Stimulated activated CD8-positive, alpha-beta memory T cell treated with anti-CD3 and anti-CD28 coated beads, Interleukin-4, amount 100 ng/mL, for 1 hour (primary cell): ENCODE measurements at regions not wholly inside any gene's neighbourhood (a gene's known extent, or its start where the extent isn't known, plus 50 kb on each side); places are given as distances from the start of the nearest gene placed in this dataset.
"Not testable (repeated sequence)": the region's sequence is repeated elsewhere in the genome, so short reads cannot be mapped to it uniquely, and the experiment has no call there.

Source experiments
- DNase-seq, 2 donors: peaks; one replicate each; pipeline ENCODE4 v3.0.0-alpha.2; 2020; ENCODE audit warnings: low read depth in 2 of 2, low spot score in 1 of 2

DNA sequence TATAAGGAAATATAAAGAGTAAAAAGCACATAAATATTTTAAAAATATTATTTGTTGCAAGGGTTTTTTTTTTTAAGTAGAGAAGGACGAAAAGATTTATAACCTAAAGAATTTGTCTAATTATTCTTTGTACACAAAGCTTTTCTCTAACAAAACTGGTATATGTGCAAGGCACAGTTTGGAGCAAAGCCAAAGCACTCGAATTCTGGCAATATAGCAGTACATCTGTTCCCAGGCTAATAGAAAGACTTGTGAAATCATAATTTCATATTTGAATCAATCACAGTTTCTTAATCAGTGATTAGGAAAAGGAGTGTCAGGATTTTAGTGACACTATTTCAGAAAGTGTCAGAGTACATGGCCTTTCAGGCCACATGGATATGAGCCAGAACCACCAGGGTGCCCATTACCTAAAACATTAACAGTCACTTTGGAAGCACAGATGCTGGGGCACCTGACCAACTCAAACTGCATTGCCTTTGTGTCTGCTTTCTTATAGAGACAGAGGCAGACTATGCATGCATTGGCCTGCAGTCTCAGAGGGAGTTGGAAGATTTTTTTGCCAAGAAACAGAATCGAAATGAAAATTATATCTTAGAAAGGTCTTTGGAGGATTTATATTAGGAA lies 651.8 kb upstream of the SGO1 start:
- DNase-seq: no peak

DNA sequence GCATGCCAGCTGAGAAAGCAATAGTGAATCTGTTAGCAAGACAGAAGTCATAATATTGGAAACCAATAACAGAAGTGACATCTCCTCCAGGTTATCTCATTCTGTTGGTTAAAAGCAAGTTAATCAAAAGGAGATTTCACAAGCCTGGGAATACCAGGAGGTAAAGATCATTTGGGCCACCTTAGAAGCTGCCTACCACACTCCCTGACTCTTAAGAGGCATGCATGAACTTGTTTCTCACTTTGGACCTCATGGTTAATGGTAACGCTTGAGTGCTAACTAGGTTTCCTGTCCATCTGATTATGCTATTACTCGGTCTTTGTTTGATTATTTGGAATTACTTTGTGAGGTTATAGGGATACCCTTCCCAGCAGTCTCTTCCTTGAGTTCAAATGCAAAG lies 650.8 kb upstream of the SGO1 start:
- DNase-seq: no peak

DNA sequence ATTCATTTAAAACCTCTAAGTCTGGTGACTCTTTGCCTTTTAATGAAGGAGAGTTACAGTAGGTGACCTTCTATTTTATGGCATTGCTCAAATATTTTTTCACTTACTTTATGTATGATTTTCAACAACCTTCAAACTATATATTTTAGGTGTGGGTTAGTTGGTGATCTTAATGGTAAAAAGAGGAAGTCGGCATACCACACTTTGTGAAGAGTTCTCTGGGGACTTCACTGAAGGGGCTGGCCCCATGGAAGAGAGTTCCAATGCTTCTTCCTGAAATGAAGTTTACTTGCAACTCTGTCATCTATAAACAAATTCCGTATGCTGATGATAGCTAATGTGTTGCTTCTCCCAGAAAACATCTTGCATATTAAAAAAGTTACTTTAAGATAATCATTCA lies 647.0 kb upstream of the SGO1 start:
- no peak for DNase-seq

GRCh38 chr3:20822251-20822650 lies 636.2 kb upstream of the SGO1 start:
- no peak for DNase-seq

GRCh38 chr3:20820872-20821271 lies 634.9 kb upstream of the SGO1 start:
- not testable (repeated sequence) for DNase-seq

DNA sequence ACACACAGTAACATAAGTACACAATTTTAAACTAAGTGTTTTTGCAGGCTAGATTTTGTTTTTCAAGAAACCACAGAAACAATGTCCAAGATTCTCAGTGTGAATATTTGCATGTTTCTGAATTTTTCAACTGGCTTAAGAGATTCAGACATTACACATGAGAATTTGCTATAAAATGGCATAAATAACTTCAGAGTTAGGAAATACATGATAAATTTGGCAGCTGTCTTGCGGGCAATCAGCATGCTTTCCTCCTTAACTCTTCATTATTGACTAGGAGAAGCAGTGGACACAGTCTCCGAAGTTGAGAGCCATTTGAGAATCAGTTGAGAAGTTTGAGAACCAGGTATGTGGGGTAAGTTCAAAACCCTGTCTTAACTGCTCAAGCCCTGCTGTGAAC lies 625.6 kb upstream of the SGO1 start:
- no peak for DNase-seq

- no peak for DNase-seq
Observed at GRCh38 chr3:20811006-20811405, 625.0 kb upstream of the SGO1 start.

DNA sequence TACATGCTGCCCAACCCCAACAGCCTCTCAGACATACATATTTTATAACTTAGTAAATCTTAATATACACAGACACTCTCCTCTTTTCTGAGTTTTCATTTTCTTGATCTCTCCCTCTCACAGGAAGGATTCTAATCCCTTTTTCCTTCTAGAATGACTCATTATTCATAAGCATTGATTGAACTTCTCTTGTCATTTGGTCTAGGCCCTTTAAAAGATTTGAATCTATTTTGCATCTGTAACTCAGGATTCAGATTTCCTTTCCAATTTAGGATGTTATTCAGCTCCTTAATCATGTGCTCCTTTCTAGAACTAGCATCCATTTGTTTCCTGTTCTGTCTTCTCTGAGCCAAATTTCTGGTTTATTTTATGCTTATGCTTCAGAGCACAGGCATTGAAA lies 624.5 kb upstream of the SGO1 start:
- no peak for DNase-seq

GRCh38 chr3:20809356-20809755 lies 623.4 kb upstream of the SGO1 start:
- DNase-seq: no peak

DNA sequence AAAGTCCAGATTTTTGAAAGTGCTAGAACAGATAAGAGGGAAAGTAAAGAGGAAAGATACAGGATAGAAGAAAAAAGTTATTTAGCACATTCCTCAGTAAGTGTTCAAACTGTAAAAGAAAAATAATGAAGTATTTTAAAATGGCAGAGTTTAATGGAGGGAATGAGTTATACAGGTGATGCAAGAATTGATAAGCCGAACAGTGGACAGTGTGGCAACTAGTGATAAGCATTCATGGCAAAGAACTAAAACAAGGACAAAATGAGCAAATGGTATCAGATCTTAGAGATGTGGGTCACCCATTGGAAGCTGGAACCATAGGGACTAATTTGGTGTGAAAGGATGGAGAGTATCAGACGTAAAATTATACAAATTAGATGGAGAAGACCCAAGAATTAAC lies 622.9 kb upstream of the SGO1 start:
- no peak for DNase-seq

GRCh38 chr3:20798666-20799065 lies 612.7 kb upstream of the SGO1 start:
- DNase-seq: no peak

- no peak for DNase-seq
Observed at GRCh38 chr3:20787005-20787404, 601.0 kb upstream of the SGO1 start.

GRCh38 chr3:20776692-20777091 lies 590.7 kb upstream of the SGO1 start:
- no peak for DNase-seq

DNA sequence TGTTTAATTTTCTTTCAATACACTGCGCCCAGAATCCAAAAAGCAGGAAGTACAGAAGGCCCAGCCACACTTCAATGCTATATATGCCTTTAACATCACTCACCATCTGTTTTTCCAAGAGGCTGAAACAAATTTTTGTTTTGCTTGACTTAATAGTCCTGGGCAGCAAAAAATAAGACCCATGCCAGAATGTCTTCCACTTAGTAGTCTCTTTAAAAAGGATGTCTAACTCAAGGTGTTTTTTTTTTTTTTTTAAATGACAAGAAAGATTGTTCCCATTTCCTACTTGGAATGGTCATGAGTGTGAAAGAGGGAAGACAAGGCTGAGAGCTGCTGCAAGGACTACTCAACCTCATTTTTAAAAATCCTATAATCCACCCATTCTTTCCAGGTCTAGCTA lies 590.3 kb upstream of the SGO1 start:
- no peak for DNase-seq

DNA sequence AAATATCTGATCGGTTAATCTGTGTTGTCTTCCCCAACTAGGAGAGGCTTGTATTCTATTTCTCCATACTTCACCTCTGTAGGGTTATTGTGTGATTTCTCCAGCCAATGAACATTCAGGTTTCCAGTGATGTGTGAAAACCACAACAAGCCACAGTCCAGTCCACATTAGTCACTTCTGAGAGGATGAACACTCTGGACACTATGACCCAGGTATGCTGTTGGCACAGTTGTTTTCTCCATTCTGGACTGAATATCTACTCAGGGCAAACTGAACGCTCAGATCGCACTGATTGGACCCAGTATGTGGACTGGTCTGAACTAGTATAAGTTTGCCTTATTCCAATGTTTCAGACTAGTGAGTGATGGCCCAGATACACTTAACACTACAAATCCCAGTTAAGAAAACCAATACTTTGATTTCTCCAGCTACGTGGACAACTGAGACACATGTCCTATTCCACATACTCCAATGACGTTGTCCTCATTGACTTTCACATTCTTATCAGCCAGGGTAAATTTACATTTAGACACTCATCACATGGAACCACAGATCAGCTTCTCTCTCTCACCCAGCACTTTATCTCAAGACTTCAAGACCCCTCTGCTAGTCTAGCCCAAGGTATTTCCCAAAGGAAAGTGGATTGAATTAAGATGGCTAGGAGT lies 587.4 kb upstream of the SGO1 start:
- DNase-seq: no peak

DNA sequence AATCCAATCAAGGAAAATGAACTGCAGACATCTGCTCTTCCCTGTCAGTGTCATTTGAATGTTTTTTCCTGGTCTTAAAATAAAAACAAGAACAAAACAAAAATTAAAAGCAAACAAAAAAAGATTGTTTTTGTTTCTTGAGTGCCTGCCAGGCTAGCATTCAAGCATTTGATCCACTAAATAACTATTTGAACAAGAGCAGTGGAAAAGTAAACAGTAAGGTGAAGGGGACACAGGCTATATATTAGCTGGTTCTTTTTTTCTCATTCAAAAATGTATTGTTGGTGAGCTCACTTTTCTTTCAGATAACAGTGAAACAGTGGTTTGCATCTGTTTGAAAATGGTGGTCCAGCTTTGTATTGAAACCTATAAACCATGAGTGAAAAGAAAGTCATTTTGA lies 586.9 kb upstream of the SGO1 start:
- no peak for DNase-seq

DNA sequence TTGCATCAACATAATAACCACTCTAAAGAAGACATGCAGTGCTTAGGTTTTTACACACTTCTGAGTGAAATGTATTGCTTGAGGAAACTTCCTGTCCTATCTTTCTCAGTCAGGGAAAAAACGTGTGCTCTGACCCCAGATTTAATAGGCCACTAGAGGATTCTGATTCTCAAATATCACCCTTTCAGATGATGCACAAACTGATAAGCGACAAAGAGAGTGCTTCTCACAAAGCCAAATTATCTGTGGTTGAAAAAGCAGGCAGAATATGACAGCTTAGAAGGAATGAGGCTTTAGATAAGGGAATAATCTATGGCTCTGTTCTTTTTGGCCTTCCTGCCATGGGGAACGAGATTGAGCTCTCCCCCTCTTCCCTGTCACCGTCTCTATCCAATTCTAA lies 583.4 kb upstream of the SGO1 start:
- no peak for DNase-seq

DNA sequence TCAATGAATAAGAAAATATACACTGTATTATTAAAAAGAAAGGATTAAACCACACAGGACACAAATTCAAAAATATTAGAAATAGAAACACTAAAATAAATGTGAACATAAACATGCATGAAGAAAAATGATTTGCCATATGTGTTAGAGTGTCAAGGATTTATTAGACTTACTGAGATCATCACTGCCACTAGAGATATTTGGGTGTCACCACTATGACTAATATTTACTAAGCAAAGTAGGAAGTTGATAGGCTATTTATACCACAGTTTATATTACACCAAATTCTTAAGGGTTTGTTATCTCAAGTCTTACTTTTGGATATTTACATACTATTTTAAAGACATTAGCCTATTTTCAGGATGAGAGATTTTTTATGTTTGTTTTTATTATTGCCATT lies 575.0 kb upstream of the SGO1 start:
- DNase-seq: no peak

DNA sequence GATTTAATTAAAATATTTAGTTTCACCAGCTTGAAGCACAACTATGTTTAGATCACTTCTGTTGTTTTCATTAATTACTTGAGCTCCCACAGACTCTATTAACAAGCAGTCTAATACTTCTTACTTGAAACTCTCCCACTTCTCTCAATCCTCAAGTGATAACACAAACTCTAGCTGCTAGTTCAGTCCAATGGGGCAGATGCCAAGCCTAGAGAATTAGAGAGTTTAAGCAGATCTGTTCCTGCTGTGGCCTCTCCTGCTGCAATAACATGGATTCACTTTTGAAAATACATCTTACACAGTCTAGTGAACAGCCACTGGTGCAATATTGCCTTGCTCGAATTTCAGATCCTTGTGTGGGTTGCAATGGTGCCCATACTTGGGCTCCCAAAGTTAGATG lies 566.4 kb upstream of the SGO1 start:
- DNase-seq: no peak

DNA sequence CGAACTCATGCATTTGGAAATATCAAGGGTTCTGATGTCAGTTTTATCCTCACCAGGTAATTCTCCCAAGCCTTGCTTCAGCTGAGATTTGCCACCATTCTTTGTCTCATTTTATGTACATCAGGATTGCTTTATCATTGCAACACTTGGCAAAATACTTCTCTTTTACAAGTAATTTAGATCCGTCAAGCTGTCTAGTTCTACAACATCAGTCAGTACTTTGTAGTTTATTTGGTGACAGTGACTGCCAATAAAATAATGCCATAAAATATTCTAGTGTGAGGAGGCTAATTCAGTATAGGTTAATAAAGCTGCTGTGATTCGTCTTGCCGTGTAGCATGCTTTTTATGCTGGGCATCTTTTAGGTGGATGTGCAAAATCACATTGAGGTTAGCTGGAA lies 565.3 kb upstream of the SGO1 start:
- DNase-seq: no peak

- no peak for DNase-seq
Observed at GRCh38 chr3:20747741-20748140, 561.7 kb upstream of the SGO1 start.

GRCh38 chr3:20743553-20744321 lies 557.7 kb upstream of the SGO1 start:
- DNase-seq: no peak
